GM19324 (cell line): ENCODE measurements at regions not wholly inside any gene's neighbourhood (a gene's known extent, or its start where the extent isn't known, plus 50 kb on each side); places are given as distances from the start of the nearest gene placed in this dataset.

Source experiments
- ATAC-seq: cut with Tn5 transposase; IDR thresholded peaks from one replicate; pipeline ENCODE4 v1.9.1; 2021; ENCODE audit warnings: mild to moderate bottlenecking, moderate library complexity; ENCODE audit not compliant: unreplicated experiment, low FRiP score

DNA sequence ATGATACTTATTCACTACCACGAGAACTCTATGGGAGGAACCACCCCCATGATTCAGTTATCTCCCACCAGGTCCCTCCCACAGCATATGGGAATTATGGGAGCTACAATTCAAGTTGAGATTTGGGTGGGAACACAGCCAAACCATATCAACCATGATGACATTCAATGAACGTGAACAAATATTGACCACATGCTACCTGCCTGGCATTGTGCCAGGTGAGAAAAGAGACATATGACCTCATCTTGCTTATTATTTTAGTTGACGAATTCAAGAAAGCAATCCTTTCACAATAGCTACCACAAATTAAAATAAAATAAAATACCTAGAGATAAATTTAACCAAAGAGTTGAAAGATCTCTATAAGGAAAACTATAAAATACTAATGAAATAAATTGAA, 286.5 kb upstream of the CRIM1 start:
- ATAC-seq = no peak

DNA sequence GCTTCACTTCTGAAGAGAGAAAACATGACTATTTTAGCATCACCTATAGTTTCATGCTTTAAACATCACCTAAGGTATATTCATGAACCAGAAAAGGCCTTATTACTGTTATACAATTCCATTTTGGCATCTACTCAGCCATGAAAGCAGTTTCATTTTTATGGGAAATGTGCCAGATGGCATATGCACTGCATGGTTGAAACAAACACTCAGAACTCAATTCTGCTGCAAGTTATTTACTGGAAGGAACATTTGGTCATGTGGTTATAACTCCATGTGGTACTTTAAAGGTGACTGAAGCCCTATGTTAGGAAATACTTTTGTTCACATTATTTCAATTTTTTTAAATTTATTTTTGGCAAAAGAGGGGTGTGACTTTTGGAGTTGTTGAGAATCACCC, 287.5 kb upstream of the CRIM1 start:
- no peak for ATAC-seq

DNA sequence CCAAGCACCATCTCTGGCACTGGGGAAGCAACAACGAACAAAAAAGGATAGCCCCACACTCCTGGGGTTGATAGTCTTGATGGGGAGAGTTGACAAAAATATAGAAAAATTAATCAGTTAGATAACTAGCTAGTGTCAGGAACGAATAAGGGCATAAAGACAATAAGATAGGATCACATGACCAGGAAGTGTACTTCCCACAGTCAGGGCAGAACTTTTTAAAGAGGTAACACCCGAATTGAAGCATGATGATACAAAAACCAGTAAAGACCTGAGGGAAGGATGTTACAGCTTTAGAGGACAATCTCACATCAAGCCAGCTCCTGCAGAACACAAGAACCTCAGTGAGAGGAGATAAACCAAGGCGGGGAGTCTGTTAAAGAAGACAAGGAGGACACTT, 295.4 kb upstream of the CRIM1 start:
- ATAC-seq = peak; percentile 34

DNA sequence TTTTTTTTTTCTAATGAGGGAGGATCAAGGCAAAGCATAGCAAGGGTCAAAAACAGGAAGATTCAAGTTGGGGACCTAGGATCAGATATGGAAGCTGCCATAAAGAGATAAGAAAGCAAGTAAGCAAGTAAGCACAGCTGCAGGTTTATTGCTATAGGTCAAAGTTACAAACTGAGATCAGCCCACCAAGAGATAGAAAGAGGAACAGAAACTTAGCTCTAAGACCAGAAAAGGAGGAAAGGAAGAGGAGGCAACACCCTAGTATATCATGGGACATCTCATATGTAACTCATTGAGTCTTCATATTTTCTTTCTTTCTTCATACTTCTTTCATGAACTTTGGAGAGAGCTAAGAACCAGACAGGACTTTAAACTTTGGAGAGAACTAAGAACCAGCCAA, 295.9 kb upstream of the CRIM1 start:
- ATAC-seq = peak; percentile 100

DNA sequence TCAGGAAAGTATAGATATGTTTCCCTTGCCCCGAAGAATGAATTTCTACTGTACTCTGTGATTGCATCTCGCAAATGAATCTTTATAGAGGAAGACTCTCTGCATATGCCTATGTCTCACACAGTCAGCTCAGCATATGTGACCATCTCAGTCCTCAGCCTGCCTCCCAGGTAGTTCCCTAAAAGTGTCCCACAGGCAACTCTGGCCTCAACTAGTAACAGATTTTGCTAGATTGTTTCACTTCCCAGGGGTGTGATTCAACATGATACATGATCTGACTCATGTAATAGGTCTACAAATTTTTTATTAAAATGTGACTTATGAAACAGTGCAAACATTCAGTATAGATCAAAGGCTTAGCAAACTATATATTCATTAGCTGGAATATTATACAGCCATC, 296.6 kb upstream of the CRIM1 start:
- no peak for ATAC-seq

DNA sequence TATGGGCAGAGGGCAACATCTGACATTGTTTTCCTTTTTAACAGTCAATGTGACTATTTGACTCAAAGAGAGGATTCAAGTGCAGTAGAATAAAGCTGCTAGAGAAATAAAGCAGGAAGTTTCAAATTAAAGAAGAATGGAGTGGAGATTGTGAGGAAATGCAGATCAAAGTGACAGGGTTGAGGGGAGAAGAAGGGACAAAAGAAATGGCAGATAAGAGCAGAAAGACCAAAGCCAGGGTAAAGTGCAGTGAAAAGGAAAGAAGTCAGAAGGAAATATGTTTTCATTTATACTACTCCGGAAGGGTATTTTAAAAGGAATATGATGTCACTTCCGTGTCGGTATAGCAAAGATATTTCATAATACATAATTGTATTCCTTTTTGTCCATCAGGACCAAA, 297.5 kb upstream of the CRIM1 start:
- no peak for ATAC-seq

DNA sequence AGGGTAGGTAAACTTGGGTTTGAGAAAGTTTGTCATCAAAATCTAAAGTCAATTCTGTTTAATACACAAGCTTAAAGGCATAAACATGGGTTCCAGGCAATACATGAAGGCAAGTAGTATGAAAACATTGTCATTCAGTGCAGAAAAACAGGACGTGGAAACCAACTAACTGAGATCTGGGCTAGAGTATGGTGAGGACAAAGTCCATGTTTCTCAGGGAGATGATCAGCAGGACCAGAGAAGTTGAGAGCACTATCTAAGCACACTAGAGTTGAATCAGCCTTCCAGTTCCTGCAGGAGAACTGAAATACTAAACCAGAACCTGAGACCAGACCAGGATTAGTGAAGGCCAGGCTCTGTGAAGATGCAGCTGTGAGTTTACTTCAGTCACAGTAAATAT, 302.8 kb upstream of the CRIM1 start:
- peak; percentile 49 for ATAC-seq

DNA sequence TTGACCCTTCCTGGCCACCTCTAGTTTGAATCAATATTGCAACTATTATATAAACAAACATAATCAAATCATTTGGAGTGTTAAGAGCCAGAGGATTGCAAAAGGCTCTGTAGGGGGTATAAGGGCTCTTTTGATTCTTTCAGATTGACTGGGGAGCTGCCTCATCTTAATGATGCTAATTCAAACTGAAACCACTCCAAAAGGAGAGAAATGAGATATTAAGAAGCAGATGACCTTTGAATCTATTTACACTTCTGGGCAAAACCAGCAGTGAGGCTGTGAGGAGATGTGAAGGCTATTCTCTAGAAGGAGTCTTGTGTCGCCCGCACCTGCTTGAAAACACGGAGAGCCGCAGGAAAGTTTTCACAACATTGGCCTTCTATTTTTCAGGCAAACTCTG, 311.2 kb upstream of the CRIM1 start:
- peak; percentile 55 for ATAC-seq

DNA sequence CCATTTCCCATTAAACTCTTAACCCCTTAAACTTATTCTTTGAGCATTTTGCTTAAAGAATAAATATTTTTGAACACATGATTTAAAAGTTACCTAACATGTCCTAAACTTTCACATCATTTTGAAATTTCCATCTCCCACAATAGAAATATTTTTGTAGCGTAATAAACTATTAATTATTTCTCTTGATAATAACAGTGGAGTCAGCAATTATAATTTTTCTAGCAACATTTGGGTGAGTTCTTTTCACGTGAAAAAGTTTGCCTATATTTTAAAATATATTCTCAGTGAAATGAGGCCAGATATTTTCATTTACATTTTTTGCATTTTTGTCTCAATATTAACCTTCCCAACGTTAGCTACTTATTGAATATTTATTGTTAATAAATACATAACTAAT, 320.4 kb upstream of the CRIM1 start:
- ATAC-seq = no peak

DNA sequence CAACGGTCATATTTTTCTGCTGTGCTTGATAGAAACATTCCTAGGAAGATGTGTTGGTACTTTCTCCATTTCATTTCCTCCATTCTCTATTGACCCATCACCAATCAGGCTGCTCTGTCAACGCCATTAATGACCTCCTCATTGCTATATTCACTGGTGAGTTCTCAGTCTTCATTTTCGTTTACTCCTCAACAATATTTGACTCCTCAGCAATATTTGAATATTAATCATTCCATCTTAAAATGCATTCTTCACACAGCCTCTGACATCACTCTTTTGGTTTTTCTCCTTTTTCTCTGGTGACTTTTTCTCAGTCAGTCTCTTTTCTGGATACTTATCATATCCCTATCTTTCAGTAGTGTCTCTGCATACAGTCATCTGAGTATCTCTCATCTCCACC, 323.5 kb upstream of the CRIM1 start:
- no peak for ATAC-seq

DNA sequence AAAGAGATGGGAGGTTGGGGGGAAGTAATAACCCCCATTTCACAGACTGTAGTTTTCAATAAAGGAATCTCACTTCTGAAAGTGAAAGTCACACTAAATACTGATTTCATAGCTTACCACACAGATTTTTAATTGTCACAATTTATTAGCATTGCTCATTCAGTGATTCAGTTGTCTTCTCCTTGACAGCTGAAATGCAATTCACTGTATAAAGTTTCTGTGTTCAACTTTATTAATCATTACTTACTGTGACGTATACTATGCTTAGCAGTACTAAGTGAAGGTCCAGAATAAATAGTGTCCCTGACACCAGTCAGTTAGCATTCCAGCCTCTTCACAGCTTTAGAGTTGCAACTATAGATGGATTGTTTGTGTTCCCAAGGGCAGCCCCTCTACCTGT, 324.1 kb upstream of the CRIM1 start:
- ATAC-seq = no peak

DNA sequence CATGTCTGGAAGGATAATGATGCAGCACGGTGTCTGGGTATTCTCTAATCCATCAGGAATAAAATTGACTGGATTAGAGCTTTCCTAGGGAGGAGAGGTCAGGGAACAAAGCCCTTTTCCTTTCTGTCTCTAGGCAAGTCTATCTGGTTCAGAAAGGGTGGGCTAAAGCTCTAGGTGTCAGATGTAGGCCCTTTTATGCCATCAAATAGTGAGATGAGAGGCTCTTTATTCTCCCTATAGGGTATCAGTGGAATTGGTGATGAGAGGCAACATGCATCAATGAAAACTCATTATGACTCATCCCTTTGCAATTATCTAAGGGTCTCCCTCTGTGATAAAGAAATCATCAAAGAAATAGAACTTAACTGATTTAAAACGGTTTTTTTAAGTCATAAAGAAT, 328.0 kb upstream of the CRIM1 start:
- ATAC-seq = no peak

DNA sequence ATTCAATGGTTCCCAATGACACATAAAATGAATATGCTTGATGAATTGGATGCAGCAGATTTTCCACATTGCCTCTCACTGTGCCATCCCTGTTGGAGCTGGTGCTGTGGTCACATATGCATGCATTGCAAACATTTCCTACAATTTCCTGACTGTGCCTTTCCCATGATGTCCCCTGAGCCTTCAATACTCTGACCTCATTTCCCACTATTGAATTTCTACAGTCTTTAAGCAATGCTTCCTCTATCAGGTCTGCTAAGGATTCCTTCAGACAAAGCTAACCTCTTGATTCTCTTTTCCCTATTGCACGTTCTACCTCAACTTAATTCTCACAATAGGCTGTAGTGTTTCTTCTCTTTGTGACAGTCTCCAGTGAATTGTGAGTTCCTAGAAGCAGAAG, 342.5 kb upstream of the CRIM1 start:
- ATAC-seq = no peak

DNA sequence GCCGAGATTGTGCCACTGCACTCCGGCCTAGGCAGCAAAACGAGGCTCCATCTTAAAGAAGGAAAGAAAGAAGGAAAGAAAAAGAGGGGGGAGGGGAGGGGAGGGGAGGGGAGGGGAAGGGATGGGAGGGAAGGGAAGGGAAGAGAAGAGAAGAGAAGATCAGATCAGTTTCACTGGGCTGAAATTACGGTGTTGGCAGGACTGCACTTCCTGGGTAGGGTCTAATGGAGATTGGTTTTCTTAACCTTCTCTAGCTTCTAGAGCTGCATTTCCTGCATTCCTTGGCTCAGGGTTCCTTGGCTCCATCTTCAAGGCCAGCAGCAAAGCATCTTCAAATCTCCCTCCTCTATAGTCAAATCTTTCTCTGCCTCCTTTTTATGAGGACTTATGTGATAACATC, 349.1 kb upstream of the CRIM1 start:
- no peak for ATAC-seq

DNA sequence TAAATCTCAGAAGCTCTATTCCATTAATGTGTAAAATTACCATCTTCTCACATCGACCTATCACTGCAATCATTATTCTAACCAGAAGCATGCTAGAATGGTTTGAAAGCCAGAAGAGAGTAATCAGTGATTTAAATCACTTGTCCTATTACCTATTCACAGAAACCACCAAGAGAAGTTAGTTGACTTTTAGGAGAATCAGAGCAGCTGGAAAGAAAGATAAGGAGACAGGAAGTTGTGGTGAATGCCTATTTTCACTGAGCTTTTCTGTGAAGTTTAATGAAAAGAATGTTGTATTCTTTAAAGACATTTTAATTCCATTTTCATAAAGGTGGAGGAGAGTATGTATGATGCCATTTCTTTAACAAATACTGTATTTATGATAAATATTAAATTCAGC, 352.6 kb upstream of the CRIM1 start:
- no peak for ATAC-seq

DNA sequence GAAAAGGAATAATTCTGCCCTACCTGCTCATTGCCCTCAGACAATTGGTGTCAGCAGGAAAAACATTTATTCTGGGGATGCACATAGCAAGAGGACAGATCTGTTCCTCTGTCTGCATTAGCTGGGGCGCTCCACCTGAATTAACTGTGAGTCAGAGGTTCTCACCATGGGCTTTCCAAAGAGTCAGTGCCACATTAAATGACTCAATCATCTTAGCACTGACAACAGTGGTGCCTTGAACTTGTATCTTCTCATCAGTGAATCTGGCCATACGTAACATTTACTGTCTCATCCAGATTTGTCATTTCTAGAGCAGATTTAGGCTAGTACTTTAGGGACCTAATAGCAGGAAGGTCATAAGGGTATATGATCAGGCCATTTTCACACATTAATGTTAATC, 358.1 kb upstream of the CRIM1 start:
- no peak for ATAC-seq

DNA sequence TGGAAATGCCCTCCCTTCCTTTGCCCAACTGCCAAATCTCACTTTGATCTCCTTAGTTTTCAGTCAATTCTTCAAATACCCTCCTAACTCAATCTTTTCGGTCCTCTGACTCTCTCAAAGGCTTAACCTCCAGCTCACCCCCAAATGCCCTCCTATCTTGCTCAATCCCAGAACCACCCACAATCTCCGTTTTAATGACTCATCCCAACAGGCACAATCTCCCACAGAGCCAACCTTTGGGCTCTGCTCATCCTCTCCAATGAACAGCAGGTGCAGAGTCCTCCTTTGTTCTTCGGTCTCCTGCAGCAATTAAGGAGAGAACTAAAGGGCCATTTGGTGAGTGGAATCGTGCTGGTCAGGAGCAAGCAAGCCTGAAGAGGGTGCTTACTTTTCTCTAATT, 366.1 kb upstream of the CRIM1 start:
- ATAC-seq = no peak

DNA sequence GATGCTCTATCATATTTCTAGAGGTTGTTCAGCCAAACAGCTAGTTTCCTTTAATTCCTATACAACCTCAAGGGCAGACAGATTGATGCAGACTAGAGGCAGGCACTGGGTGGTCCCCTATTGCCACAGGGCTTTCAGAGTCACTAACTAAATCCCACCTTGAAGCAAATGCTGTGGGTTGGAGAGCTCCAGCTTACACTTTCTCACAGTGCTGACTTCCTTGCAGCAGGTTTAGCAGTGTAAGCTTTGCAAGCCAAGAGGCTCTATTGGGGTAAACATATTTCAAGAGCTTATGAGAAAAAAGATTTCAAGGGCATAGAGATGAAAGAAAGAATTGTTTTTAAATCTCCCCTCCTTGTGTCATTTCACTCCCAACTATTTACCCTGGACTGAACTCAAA, 366.5 kb upstream of the CRIM1 start:
- ATAC-seq = no peak

DNA sequence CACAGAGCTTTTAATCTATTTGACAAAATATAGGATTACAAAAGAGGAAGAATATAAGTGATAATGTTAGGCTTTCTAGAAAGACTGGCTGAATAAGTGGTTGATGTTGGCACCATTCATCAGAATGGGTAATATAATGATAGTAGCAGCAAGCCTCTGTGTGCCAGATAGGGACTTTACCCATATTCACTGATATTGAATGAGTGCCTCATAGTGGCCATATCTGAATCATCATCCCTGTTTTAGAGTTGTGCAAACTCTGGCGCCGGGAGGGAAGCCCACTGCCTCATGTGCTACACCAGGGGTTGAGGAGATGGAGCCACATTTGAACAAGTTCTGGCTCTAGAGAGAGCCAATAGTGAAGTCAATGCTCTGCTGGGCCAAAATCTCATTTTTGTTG, 368.7 kb upstream of the CRIM1 start:
- ATAC-seq = no peak

DNA sequence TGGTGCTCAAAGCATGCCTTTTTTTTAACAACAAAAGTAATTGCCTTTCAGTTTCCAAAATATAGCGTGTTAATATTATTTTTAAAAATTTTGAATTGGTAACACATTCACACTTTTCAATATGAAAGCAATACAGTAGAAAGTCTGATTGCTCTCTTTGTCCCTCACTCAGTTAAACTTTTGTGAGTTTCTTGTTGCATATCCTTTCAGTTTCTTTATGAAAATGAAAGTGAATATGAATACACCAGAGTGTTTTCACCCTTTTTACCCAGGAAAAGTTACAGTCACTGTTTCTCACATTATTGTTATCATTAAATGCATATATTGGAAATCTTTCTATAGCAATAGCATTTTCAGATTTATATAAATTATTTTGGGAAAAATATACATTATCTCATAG, 377.4 kb upstream of the CRIM1 start:
- peak; percentile 81 for ATAC-seq

DNA sequence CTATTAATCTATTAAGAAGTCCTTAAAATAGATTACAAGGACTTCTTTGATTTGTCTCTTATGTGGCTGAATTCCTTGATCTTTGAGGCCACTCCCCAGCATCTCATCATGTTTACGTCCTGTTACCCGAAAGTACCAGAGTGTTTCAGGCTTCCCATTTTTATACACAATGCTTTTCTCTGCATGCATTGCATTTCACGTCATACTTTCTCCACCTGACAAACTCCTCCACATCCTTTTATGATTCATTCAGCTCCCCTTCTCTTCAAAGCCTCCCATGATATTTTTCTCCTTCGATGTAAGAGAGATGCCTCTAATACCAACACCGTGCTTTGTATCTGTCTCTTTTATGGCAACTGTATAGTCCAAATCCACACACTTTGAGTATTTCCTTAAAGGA, 379.0 kb upstream of the CRIM1 start:
- no peak for ATAC-seq

DNA sequence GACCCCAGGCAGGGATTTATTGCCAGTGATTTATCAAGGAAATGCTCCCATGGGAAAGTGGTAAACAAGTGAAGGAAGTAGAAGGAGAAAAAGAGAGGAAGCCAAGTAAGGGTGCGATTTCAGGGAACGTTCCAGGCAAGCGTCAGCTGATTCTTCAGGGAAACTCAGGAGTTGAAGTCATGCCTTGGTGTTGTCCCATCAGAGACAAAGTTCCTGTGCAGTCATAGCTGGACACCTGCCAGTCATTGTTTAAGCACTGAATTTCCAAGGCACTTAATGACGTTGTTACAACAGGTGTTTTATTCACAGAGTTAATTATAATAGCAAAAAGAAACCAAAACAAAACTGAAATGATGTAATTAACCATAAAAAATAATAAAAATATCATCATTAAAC, 381.8 kb upstream of the CRIM1 start:
- no peak for ATAC-seq

DNA sequence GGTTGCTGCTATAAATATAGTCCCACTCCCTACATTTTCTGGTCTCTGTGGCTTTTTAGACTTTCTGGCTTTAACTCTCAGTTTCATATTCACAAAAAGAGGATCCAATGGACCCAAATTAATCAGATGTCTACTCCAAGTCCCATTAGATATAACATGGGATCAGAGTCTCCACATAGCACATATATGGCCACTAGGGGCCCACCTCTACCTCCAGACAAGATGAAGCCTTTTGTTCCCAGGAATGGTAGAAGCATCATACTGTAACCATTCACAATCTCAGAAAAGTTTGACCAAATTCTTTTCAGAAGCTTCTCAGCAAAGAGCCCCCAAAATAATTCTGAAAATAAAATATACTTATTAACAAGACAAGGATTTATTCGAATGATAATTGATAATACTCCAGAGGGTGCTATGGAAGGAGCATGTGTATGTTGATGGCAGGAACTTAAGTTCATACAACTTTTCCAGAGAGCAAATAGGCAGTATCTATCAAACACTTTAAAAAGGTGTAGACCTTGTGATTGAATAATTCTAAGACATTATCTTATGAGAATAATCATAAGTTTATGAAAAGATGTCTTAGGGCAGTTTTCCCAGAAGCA, 382.3 kb upstream of the CRIM1 start:
- peak; percentile 65 for ATAC-seq
